GM19452 (cell line): ENCODE measurements at regions not wholly inside any gene's neighbourhood (a gene's known extent, or its start where the extent isn't known, plus 50 kb on each side); places are given as distances from the start of the nearest gene placed in this dataset.

Source experiments
- ATAC-seq: cut with Tn5 transposase; IDR thresholded peaks from one replicate; pipeline ENCODE4 v1.9.1; 2021; ENCODE audit not compliant: unreplicated experiment

DNA sequence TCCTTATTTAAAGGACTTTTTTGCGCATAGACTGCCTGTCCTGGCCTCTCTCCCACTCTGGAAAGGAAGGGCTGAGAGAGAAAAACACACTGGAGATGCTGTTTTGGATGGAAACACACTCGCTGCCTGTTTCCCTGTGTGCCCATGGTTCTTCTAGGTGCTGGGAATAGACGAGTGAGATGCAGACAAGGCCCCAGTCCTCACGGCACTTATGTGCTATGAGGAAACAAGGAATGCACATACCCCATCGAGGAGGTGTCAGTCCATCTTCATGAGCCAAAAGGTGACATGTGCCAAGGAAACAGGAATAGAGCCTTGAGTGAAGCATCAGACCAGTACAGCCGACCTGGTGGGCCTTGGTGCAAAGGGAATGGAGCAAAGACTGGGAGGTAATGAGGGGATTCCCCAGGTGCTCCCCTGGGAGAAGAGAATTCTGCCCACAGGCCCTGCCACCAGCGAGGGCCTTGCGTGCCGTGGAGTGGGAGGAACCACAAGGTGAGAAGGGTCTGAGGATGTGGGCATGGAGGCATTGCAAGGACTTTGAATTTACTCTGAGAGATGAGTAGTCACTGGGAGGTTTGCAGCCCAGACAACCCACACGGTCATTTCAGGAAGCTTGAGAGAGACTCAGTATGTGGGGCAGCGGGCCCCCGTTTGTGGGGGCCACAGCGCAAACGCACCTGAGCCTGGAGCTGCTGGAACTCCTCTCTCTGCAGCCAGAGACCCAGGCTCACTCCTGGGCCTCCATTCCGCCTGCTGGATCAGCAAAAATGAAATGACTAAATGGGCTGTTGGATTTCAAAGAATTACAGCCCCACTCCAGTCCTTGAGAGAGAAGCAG lies 197.5 kb upstream of the COPS8 start:
- ATAC-seq = no peak

DNA sequence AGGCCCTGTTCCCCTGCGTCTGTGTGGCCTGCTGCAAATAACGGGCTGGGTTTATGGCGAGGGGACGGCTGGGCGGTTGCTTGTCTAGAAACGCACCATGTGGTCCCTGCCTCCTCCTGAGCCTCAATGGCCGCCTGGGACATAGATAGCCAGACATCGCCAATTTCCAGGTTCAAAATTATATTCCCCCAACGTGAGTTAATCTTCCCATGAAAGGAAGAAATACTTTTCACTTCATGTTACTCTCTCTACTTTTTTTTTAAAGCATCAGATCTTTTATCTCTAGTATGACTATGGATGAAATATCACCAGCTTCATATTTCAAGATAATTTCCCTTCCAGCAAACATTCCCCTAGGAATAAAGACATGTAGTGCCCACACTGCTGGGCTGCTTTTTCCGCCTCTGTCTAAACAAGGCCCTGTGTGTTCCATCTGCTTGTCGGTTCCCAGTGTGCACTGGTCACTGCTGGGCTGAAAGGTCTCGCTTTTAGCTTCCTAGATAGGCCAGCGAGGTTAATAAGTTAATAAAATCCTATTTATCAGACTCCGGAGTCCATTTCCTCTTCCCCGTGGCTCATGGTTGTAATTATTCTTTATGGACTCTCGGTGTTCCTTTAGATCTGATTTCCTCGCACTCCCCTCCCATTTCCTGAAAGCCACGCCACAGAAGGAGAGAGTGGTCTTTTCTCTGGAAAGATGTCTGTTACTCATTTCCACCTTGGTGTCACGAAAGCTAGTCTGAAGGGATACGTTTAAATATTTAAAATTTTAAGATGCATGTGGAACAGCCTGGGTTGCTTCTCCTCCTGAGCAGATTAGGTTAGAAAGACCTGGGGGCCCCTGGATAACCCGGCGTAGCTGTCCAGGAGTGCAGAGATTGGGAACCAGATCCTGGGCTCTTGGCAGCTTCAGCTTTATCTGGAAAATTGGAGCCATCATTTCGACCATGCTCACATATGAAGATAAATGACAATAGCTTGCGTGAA lies 196.6 kb upstream of the COPS8 start:
- no peak for ATAC-seq

DNA sequence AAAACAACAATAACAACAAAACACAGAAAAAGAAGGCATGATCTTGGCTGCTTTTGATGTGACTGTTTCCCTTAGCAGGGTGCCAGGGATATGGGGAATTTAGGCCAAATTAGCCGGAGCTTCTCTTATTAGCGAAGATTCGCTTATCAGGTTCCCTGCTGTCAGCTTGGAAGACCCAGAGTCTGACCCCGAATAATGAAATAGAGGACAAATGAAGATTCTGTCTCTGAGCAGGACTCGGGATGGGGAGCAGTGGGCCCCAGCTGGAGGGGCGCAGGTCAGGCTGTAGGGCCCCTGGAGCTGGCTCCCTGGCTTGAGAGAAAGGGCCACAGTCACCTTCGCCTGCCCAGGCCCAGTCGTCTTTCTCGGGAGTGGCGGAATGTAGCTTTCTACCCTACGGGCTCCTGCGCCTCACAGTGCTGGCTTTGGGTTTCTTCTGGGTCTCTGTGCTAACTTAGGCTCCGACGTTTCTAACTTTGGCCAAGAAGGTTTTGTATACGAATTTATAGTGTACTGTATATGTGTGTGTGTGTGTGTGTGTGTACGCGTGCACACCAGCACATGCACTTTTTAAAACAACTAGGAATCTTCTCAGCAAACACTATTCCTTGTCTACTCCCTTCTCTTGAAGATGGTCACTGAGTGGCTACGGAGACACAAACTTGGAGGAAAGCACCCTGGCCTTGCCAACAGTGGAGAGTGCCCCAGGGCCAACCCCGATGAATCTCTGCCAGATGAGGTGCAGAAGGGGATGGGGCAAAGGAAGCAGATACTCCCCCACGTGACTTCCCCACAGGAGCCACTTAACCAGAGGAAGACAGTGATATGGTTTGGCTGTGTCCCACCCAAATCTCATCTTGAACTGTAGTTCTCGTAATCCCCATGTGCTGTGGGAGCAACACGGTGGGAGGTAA lies 195.6 kb upstream of the COPS8 start:
- no peak for ATAC-seq

DNA sequence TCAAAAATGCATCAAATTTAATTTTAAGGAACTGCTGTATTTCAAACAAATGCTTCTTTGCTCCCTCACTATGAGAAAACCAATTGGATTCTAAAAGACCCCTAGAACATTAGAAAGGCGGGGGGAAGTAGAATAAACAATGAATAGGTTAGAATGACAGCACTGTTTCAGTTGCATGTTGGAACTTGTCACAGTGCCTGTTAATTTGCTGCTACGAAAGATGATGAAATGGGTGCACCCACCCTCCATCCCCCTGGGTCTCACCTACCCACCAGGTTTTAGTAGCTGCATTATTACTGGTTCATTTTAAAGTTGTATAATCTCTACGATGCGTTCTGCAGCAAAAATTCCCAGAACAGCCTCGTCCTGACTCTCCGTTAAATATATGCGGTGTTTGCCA lies 193.0 kb upstream of the COPS8 start:
- no peak for ATAC-seq

DNA sequence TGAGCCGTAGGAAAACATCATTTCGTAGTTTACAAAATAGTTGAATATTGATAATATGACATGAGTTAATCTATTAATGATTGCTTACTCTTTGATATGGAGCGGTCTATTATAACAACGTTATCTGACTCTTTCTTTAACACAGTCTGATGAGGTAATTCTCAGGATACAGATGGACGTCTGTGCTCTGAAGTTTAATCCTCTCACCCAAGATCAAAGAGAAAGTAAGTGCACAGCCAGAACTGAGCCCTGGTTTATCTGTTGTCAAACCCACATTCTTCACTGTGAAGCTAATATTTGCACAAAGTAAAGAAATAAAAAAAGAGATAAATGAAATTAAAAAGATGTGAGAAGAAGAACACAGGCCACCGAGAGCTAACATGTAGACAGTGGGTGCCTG lies 190.9 kb upstream of the COPS8 start:
- ATAC-seq = no peak

DNA sequence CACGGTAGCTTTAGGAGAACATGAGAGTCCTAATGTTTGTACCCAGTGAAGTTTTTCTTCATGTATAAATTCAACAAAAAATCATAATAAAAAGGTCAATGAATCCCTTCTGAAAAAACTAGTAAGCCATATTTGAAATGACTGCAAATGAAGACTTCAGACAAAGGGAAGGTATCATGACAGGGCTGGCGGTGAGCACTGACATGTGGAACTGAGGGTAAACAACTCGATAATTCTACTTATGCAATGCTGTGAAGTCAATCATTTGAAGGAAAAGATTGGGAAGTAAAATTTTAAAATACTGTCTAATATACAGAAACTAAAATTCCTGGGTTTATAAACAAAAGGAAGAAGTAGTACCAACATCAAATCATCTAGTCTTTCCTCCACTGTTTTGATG lies 190.2 kb upstream of the COPS8 start:
- ATAC-seq = no peak

DNA sequence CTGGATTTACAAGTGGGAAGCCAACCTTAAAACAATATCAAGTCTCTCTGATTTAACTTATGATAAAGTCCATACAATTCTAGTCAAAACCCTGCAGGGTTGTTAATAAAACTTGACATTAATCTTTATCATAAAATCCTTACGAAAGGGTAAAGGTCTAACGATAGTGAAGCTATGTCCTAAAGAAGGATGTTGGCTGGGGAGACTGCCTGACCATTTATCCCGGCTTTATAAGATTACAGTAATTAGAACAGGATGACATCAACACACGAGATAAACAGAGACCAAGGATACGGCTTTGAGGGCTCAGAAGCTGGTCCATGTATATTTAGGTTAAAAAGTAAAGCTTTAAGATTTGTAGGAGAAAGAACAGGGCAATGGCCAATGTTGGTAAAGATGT lies 189.0 kb upstream of the COPS8 start:
- no peak for ATAC-seq

DNA sequence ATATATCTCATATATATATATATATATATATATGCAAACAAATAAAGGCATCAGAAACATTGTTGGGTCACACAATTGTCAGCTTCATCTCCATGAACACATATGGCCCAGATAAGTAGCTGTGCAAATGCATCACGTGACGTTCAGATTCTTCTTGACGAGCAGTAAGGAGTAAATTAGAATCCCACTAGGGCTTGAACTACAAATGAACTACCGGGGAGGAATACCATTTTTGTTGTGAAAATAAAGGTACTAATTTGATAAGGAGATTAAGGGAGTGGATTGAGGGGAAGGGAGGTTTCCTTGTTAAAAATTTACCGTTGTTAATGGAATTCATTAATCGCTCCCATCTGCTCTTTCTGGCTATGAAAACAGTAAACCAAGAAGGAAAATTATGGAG lies 186.5 kb upstream of the COPS8 start:
- no peak for ATAC-seq

DNA sequence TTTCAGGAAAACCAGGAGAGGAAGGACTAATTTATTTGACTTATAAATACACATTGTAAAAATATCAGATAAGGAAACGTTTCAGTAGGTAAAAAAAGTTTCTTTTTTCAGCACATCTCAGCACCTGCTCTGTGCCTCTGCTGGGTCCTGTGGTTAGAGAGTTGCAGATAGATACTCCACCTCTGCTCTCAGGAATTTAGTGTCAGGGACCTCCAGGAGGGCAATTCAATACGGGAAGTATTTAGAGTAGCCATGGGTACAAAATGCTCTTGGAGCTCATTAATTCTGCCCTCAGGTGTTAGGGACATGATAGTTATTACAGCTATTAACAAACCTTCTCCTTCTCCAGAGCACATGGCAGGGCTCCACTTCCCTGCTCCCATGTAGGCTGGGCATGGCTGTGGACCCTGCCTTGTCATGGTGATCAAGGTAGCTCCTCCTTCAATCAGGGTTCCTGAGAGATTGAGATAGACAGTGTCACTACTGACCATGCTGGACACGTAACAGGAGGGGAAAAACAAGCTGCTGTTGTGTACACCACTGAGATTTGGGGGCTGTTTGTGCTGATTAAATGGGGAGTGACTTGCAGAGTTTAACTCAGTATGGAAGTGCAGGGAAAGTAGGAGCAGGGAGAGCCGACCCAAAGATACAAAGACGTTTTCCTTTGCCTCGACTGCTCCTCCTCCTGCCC lies 185.6 kb upstream of the COPS8 start:
- ATAC-seq = no peak

DNA sequence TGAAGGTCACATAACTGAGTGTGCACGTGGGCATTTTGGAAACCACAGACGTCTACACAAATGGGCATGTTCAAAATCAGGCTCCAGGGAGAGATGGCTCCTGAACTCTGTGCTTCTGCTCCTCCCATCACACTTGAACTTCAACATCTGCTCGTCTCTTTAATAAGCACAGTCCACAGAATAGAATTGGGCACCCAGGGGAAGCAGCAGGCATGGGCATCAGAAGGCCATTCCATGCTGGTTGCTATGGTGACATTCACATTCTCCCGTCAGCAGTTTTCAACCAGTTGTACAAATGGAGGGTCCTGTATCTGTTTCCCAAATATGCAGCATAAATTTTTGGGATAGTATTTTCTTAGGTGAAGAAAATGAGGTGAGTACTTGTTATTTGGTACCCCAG lies 183.7 kb upstream of the COPS8 start:
- ATAC-seq = no peak

DNA sequence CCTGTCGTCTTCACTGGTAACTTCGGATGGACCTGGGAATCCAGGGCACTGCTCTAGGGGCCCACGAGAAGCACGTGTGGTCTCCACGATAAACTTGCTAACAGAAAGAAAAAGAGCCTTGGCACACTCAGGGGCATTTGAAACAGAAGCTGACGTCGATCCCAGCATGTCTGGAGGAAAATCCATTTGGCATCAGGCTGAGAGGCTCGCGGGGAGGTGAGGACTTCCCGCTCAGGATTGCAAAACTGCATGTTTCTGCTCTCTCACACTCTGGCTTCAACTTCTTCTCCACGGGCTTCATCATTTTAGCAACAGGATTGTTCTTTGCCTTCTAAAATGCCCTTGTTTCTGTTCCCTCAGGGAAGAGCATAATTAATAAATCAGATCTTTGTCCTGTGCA lies 181.7 kb upstream of the COPS8 start:
- ATAC-seq = no peak

DNA sequence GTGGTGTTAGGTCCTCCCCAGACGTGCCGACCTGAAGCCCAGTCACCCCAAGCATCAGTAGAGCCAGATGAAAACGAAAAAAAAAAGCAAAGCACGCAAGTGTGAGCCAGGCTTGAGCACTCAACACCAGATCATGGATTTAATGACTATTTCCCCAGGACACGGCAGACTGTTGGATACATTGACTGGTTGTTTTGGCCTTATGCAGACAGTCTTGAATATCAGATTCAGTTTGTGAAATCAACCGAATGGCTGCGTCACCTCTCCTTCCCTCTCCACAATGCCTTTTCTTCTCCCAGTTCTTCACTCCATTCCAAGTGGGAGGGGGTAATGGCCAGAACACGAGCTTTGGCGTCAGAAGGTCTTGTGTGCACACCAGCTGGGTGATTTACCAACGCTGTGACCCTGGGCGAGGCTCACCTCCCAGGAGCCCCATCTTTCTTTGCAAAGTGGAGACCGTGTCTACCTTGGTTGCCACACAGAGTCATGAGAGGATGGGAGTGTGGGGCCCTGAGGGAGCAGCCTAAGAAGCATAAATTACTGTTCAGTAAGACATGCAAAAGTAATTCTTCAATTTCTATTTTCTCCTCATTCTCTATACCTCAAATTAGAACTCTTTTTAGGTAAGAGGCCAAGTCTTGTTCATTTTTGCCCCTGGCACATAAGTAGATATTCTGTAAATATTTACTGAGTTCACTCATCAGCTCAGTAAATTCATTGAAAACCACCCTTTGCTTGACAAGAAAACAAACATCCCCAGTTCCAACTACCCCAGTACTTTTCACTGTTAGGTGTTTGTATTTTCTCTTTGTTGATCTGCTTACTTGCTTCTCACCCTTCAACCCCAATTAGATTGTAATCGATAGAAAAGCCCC lies 181.1 kb upstream of the COPS8 start:
- ATAC-seq = no peak

DNA sequence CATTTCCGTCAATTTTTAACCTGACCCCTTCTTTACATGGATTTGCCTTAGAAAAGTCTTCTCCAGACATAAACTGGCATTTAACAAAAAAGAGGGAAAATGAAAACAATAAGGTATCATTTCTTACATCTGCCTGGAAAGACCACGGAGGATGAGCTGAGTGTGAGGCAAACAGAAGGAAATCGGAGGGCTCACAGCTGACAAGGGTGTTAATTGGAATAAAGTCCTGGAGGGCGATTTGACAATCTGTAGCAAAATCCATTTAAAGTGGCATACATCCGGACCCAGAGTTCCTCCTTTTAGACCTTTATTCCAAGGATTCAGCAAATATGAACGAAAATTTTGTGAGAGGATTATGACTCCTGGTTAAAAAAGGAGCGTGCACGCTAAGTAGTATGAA lies 179.7 kb upstream of the COPS8 start:
- ATAC-seq = no peak

DNA sequence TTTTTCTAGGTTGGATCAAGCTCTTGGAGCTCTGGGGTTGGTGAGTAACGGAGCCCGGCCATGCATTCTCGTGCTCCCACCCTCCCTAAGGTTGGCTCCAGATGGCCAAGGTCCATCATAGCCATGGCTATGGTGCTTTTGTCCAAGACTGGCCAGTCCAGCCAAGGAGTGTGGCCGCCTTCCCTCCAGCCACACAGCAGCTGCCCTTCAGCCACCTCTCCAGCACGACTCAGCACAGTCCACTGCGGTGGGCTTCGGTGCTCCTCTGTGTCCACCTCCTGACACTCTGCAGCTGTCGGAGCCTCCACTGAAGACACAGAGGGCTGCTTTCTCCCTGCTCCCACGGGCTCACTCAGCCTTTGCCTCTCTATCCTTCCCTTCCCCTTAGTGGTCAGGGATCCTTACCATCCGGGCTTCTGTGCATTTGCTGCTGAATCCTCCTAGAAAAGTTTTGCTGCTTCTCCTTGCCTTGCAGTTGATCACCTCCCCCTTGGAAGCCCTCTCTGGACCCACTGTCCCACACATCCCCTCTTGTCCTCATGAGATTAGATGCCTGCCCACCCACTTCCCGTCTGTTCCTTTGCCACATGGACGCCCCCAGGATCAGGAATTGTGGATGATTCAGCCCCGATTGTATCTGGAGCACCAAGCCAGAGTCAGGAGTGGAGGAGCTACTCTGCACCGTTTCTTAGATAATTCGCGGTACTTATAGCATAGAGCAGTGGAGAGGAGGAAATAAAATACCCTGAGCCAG lies 177.1 kb upstream of the COPS8 start:
- ATAC-seq = no peak

DNA sequence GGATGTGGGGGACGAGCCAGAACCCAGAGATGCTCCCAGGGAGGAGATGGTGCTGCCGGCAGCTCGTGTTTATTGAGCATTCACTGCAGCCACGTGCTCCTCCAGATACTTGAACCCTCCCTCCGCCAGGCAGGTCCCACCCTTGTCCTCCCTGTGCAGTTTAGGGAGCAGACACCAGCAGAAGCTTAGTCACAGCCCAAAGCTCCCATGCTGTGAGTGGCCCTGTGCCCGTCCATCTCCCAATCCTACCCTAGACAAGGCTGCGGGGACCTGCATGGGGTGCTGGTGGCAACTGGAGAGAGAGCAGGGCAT lies 176.5 kb upstream of the COPS8 start:
- no peak for ATAC-seq

DNA sequence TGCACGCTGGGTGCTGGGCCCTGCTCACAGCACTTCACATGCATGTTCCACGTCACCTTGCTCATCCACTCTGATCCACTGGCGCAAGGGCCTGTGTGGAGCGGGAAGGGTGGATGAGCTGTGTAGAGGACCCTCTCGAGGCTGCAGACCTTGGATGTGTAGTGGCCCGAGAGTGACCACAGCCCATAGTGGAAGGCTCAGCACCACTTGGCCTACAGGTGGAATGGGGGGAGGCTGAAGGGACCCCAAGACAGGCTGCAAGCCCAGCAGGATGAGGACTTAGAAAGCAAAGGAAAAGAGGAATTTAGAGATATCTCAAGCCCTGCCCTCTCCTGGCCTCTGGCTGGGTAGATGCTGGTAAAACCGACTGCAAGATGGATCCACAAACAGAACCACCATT lies 175.9 kb upstream of the COPS8 start:
- ATAC-seq = no peak

DNA sequence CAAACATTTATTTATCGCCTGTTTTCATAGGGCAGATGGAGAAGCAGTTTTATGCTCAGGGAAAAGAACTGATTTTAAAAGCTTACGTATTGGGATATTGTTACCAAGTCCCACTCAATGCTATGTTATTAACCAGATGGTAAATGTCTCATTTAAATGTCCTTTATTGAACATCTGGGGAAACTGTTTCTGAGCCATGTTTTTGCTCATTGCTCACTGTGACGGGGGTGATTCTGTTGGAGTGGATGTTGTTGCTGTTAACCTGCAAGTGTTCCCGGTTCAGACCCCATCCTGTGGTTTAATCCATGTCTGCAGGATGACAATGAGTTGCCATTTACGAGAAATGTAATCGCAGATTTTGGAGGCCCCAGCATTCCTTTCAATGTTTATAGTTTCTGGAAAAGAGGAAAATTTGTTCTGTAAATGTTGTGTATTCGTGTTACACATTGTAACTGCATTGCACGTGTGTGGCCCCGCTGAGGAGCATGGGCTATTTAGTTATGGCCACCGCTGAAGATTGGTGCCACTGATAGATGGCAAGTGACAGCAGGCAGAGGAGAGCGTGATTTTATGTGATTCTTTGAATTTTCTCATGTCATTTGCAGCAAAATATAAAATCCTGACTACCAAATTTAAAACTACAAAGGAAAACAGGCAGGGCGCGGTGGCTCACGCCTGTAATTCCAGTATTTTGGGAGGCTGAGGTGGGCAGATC lies 174.8 kb upstream of the COPS8 start:
- ATAC-seq = no peak
